Putamen (tissue), 1 donor: ENCODE measurements at regions not wholly inside any gene's neighbourhood (a gene's known extent, or its start where the extent isn't known, plus 50 kb on each side); places are given as distances from the start of the nearest gene placed in this dataset.

ENCODE experiments used
- DNase-seq: peaks from one replicate; pipeline ENCODE4 v3.0.0-alpha.2; 2016; ENCODE audit warnings: low spot score

DNA sequence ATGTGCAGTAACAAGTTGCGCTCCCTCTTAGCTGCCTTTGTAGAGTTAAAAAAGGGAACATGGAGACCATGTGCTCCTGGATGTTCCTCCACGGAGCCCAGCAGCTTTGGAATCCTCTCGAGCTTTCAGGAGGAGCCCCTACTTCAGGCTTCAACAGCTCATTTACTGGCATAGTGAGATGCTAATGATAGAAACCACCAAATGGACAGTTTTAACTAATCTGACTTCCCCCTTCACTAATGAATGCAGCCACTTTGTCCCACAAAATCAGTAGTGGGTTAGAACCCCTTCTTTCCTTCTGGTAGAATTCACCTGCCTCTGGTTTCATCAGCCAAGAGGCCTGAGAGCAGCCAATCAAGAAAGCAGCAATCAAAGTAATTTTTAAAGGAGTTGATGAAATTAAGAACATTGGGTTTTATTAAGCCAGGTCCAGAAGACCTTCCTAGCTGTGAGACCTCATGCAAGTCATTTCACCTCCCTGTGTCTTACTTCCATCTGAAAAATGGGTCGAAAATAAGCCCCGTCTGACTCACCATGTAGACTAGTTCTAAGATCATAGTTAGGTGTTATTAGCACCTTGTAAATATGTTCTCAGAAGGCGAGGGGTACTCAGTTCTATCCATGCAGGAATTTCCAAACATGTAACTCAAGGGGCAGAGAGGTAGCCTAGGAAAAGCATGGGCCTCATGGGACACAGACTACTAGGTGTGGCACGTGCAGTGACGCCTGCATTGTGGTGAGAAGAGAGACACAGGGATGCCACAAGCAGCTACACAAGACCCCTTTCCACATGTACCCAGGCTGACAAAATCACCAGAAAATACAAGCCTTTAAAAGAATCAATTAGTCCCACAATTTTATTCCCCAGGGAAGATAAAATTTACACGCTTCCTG, 179.7 kb upstream of the LPP start:
- DNase-seq, result no peak

DNA sequence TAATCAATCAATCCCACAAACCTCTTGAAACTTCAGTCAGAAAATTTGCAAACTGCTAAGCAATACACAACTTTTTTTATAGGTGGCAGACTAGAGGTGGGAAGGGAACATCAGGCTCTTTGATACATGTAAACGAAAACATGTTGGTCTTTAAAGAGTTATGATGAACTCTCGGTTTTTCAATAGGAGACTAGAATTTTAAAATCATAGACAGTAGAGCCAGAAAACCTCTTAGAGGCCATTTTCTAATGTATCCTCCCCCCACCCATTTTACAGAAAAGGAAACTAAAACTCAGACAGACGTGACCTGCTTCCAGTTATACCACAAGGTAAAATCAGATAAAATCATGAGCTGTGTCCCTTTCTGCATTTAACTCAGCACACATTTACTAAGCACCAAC, 179.1 kb upstream of the LPP start:
- DNase-seq, result no peak

DNA sequence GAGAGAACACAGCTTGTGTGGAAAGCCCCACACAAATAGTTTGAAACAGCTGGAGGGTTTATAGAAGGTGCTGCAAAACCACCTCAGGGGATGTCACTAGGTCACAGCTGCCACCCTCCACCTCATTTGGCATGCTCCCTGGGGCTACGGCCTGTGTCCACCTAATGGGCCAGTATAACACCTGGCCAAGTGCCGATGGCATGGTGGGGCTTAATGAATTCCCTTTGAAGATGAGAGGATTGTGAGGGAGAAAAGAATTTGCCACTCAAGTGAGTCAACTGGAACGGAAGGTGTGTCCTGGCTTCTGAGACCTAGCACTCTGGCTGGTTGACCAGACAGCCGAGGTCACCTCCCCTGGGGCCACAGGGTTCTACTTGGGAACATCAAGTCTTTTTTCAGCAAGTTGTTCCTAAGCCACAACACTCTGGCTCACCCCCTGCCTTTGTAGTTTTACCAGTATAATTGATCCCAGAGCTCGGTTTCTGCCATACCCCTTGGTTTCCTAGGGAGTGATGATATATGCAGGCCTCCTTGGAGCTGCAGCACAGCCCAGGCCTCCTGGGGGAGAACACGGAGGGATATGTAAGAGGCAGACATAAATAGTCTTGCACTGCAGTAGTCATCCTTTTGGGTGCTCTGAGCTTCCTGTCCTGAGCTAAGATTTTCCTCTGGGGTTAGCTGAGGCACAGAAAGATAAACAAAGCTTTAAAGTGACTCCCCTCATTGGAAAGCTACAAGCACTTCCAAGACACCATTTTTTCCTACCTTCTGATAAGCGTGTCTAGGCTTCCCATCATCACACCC, 178.2 kb upstream of the LPP start:
- DNase-seq, result no peak

GRCh38 chr3:187976365-187976900, 177.5 kb upstream of the LPP start:
- no peak for DNase-seq

DNA sequence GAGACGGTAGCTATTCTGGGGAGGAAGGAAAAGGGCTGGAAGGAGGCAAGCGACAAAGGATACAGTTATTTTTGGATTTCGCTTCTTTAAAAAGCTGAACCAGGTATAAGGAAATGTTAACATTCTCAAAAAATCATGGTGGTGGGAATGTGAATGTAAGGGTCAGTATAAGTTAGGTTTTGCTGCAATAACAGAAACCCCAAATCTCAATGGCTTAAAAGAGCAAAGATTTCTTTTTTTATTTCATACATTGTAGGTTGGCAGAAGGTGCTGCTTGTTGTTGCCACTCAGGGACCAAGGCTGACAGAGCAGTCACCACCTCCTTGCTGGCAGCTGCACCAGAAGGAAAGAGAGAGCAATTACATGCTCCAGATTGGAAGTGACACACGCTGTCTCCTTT, 176.3 kb upstream of the LPP start:
- no peak for DNase-seq

GRCh38 chr3:187978433-187979011, 175.4 kb upstream of the LPP start:
- no peak for DNase-seq

GRCh38 chr3:187979564-187979963, 174.4 kb upstream of the LPP start:
- no peak for DNase-seq

GRCh38 chr3:187980861-187981260, 173.1 kb upstream of the LPP start:
- no peak for DNase-seq

DNA sequence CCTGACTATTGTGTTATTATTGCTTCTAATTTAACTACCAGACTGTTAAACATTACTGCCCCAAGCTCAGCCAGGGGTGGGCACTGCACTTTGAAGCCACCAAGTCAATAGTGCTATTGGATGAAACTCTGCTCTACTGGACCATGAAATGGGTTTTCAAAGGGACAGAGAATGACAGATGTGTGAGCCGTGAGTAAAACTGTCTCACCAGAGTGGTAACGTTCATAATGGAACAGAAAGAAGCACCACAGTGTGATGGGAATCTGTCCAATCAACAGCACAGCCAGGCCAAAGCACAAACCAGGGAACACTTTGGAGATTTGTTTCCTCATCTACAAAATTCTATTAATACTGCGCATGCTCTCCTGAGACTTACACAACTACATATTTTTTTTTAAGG, 171.8 kb upstream of the LPP start:
- no peak for DNase-seq

- DNase-seq, result no peak
These were observed 170.4 kb upstream of the LPP start for GRCh38 chr3:187983484-187984124.

GRCh38 chr3:187985647-187986046, 168.3 kb upstream of the LPP start:
- DNase-seq, result no peak

GRCh38 chr3:187986514-187986934, 167.4 kb upstream of the LPP start:
- DNase-seq, result no peak

- DNase-seq, result no peak
These were observed 166.8 kb upstream of the LPP start for GRCh38 chr3:187987187-187987586.

- DNase-seq, result no peak
These were observed 166.0 kb upstream of the LPP start for GRCh38 chr3:187987924-187988323.

- DNase-seq, result no peak
These were observed 164.3 kb upstream of the LPP start for GRCh38 chr3:187989575-187990153.

GRCh38 chr3:187992609-187993008, 161.3 kb upstream of the LPP start:
- no peak for DNase-seq

DNA sequence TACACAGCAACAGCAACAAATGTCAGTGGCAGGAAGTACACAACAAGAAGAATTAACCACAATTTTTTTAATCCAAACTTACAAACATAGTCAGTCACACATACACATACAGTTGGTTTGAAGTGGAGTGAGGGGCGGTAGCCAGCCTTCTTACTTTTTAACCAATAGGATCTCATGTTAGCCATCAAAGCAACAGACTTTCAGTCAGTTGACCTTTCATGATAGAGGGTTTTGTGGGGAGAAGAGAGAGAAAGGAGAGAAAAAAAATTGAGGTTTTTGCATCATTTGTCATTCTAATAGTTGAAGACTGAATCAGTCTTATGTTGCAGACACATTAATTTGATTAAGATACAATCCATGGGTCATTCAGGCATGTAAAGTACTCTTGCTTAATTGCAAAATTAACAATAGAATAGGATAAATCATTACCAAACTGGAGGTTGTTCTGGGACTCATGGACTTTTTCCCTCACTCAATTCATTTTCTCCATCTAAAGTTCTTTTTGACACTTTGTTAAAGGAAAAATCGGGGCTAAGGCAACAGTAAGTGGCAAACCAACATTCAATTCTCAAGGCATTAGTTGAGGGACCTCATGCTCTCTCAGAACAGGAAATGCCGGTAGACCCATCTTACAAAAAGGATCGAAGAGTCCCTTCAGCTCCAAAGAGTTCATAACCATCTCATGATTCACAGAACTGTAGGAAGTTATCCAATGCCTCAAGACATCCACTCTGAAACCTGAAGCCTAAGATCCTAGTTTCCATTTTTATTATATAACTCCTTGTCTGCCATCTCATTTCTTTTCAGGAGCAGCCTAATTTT, 159.5 kb upstream of the LPP start:
- DNase-seq, result no peak

DNA sequence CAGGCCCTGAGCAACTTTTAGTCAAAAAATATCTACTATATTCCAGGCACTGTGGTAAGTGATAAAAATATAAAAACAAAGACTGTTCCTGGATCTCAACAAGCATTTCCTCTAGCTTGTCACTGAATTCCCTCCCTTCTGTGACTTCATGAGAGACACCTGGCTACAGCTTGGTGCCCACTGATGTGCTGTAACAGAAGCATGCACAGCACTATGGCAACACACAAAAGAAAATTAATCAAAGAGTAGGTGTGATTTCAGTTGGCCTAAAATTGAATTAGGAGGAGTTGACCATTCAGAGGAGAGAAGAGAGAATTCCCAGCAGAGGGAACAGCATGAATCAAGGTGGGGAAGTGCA, 158.9 kb upstream of the LPP start:
- DNase-seq, result no peak

- DNase-seq, result no peak
These were observed 158.3 kb upstream of the LPP start for GRCh38 chr3:187995667-187996066.

GRCh38 chr3:187996609-187997008, 157.3 kb upstream of the LPP start:
- no peak for DNase-seq

GRCh38 chr3:187997490-187997889, 156.5 kb upstream of the LPP start:
- no peak for DNase-seq
